HG03442 (cell line): ENCODE measurements at regions not wholly inside any gene's neighbourhood (a gene's known extent, or its start where the extent isn't known, plus 50 kb on each side); places are given as distances from the start of the nearest gene placed in this dataset.
"Not testable (repeated sequence)": the region's sequence is repeated elsewhere in the genome, so short reads cannot be mapped to it uniquely, and the experiment has no call there.

Experiments used
- ATAC-seq: cut with Tn5 transposase; IDR thresholded peaks from one replicate; pipeline ENCODE4 v1.9.1; 2021; ENCODE audit warnings: mild to moderate bottlenecking, moderate library complexity; ENCODE audit not compliant: unreplicated experiment

- no peak for ATAC-seq
Observed at GRCh38 chr20:51132279-51132678, 109.4 kb upstream of the KCNG1 start.

- no peak for ATAC-seq
Observed at GRCh38 chr20:51131811-51132210, 108.9 kb upstream of the KCNG1 start.

GRCh38 chr20:51129147-51129776 is 106.4 kb upstream of the KCNG1 start:
- ATAC-seq, result no peak

- ATAC-seq, result no peak
Observed at GRCh38 chr20:51128198-51128597, 105.3 kb upstream of the KCNG1 start.

- ATAC-seq, result no peak
Observed at GRCh38 chr20:51127713-51128112, 104.8 kb upstream of the KCNG1 start.

- ATAC-seq, result no peak
Observed at GRCh38 chr20:51126337-51126736, 103.4 kb upstream of the KCNG1 start.

GRCh38 chr20:51125780-51126179 is 102.9 kb upstream of the KCNG1 start:
- ATAC-seq, result no peak

- no peak for ATAC-seq
Observed at GRCh38 chr20:51125105-51125504, 102.2 kb upstream of the KCNG1 start.

GRCh38 chr20:51123887-51124286 is 101.0 kb upstream of the KCNG1 start:
- not testable (repeated sequence) for ATAC-seq

- no peak for ATAC-seq
Observed at GRCh38 chr20:51122931-51123658, 100.2 kb upstream of the KCNG1 start.

- ATAC-seq, result no peak
Observed at GRCh38 chr20:51121901-51122412, 99.0 kb upstream of the KCNG1 start.

- no peak for ATAC-seq
Observed at GRCh38 chr20:51121272-51121671, 98.4 kb upstream of the KCNG1 start.

- ATAC-seq, result no peak
Observed at GRCh38 chr20:51120868-51121267, 98.0 kb upstream of the KCNG1 start.

GRCh38 chr20:51120438-51120837 is 97.5 kb upstream of the KCNG1 start:
- no peak for ATAC-seq

- no peak for ATAC-seq
Observed at GRCh38 chr20:51119914-51120313, 97.0 kb upstream of the KCNG1 start.

GRCh38 chr20:51118985-51119527 is 96.1 kb upstream of the KCNG1 start:
- ATAC-seq, result no peak

GRCh38 chr20:51118216-51118615 is 95.3 kb upstream of the KCNG1 start:
- ATAC-seq, result no peak

- no peak for ATAC-seq
Observed at GRCh38 chr20:51116765-51117686, 94.1 kb upstream of the KCNG1 start.

GRCh38 chr20:51111290-51111689 is 88.4 kb upstream of the KCNG1 start:
- ATAC-seq, result no peak

GRCh38 chr20:51108638-51109363 is 85.9 kb upstream of the KCNG1 start:
- no peak for ATAC-seq
